CD14-positive monocyte (primary cell): ENCODE measurements at regions not wholly inside any gene's neighbourhood (a gene's known extent, or its start where the extent isn't known, plus 50 kb on each side); places are given as distances from the start of the nearest gene placed in this dataset.

ENCODE experiments used
- DNase-seq, 3 donors: peaks; one replicate each; pipeline ENCODE4 v3.0.0-alpha.2; 2011 to 2022
- H2AFZ ChIP-seq: 2 replicates; pipeline ENCODE4 v1.6.0; 2012; ENCODE audit warnings: mild to moderate bottlenecking, low read depth, low read length, inconsistent platforms; ENCODE audit not compliant: insufficient read depth, poor library complexity, severe bottlenecking
- H3K27ac ChIP-seq, 2 donors: 1 replicate in 1 of 2; 2 replicates in 1 of 2; pipeline ENCODE4 v1.5.1; 2012 to 2013; ENCODE audit warnings: low read length in 2 of 2, control low read depth in 1 of 2, inconsistent platforms in 1 of 2, low read depth in 1 of 2, mild to moderate bottlenecking in 1 of 2
- H3K27me3 ChIP-seq, 2 donors: one replicate each; pipeline versions ENCODE4 v1.6.0 to v1.6.1; 2011 to 2013; ENCODE audit warnings: low read length in 2 of 2; ENCODE audit not compliant: control insufficient read depth in 2 of 2, insufficient read depth in 2 of 2
- H3K36me3 ChIP-seq, 2 donors: replicated peaks in 1 of 2; 1 replicate in 1 of 2; 2 replicates in 1 of 2; pipeline versions ENCODE4 v1.5.1 to v1.6.1; 2012 to 2013; ENCODE audit warnings: low read length in 2 of 2, control low read depth in 1 of 2, inconsistent platforms in 1 of 2, mild to moderate bottlenecking in 1 of 2; ENCODE audit not compliant: insufficient read depth in 2 of 2, control insufficient read depth in 1 of 2
- H3K4me1 ChIP-seq, 2 donors: 1 replicate in 1 of 2; 2 replicates in 1 of 2; pipeline versions ENCODE4 v1.5.1 to v1.6.1; 2012 to 2013; ENCODE audit warnings: low read length in 2 of 2, control low read depth in 1 of 2, inconsistent platforms in 1 of 2, mild to moderate bottlenecking in 1 of 2, moderate library complexity in 1 of 2; ENCODE audit not compliant: insufficient read depth in 2 of 2, control insufficient read depth in 1 of 2
- H3K4me2 ChIP-seq: replicated peaks from 2 replicates; pipeline ENCODE3; 2012; ENCODE audit warnings: low read length, moderate library complexity, mild to moderate bottlenecking; ENCODE audit not compliant: poor library complexity, severe bottlenecking; ENCODE audit errors: extremely low read depth
- H3K4me3 ChIP-seq, 3 experiments: fragments of 200-600 bp in 1 of 3; sonication (generic) in 1 of 3; replicated peaks in 1 of 3; 1 replicate in 2 of 3; 2 replicates in 1 of 3; pipeline ENCODE4 v1.5.1; 2011 to 2013; ENCODE audit warnings: low read length in 3 of 3, mild to moderate bottlenecking in 3 of 3, control low read depth in 2 of 3, low read depth in 2 of 3, inconsistent platforms in 1 of 3, moderate library complexity in 1 of 3
- H3K79me2 ChIP-seq: 2 replicates; pipeline ENCODE4 v1.6.0; 2012; ENCODE audit warnings: mild to moderate bottlenecking, control low read depth, inconsistent platforms, low read length, moderate library complexity; ENCODE audit not compliant: insufficient read depth
- H3K9ac ChIP-seq: 2 replicates; pipeline ENCODE4 v1.6.0; 2017; ENCODE audit warnings: low read length, mild to moderate bottlenecking; ENCODE audit not compliant: insufficient read depth, poor library complexity, severe bottlenecking
- H3K9me3 ChIP-seq, 2 donors: replicated peaks in 1 of 2; 1 replicate in 1 of 2; 2 replicates in 1 of 2; pipeline versions ENCODE4 v1.5.1 to v1.6.1; 2012 to 2013; ENCODE audit warnings: low read length in 2 of 2, control low read depth in 1 of 2; ENCODE audit not compliant: control insufficient read depth in 1 of 2, insufficient read depth in 1 of 2
- H4K20me1 ChIP-seq: 2 replicates; pipeline ENCODE4 v1.6.0; 2012; ENCODE audit warnings: mild to moderate bottlenecking, low read length, control low read depth, moderate library complexity; ENCODE audit not compliant: insufficient read depth
- H3K27ac Mint-ChIP-seq, 7 donors: one replicate each; pipeline ENCODE4 v1.8.0; 2020; ENCODE audit warnings: mild to moderate bottlenecking in 7 of 7, mixed read lengths in 7 of 7, moderate library complexity in 6 of 7, inconsistent platforms in 2 of 7
- H3K27me3 Mint-ChIP-seq, 3 donors: one replicate each; pipeline ENCODE4 v1.8.0; 2021 to 2022; ENCODE audit warnings: low read depth in 3 of 3, mild to moderate bottlenecking in 3 of 3, mixed read lengths in 3 of 3, moderate library complexity in 3 of 3, inconsistent platforms in 1 of 3
- H3K36me3 Mint-ChIP-seq, 2 donors: one replicate each; pipeline ENCODE4 v1.8.0; 2020; ENCODE audit warnings: mixed read lengths in 2 of 2, inconsistent platforms in 1 of 2, mild to moderate bottlenecking in 1 of 2
- H3K4me1 Mint-ChIP-seq: one replicate; pipeline ENCODE4 v1.8.0; 2020; ENCODE audit warnings: mild to moderate bottlenecking, mixed read lengths
- H3K4me3 Mint-ChIP-seq, 2 donors: one replicate each; pipeline ENCODE4 v1.8.0; 2020; ENCODE audit warnings: mild to moderate bottlenecking in 2 of 2, mixed read lengths in 2 of 2, moderate library complexity in 1 of 2
- H3K9me3 Mint-ChIP-seq, 7 donors: one replicate each; pipeline ENCODE4 v1.8.0; 2020 to 2022; ENCODE audit warnings: mixed read lengths in 7 of 7, mild to moderate bottlenecking in 6 of 7, moderate library complexity in 6 of 7, inconsistent platforms in 2 of 7
- WGBS: methylation state at CpG from one replicate; pipeline ENCODE4 v1.1.5; 2013; ENCODE audit warnings: missing lambda C conversion rate; ENCODE audit not compliant: insufficient coverage; 5-methylcytosine and 5-hydroxymethylcytosine counted together
- intact Hi-C, 2 donors: fragments of 100-400 bp; cut with micrococcal nuclease; formaldehyde crosslinking; loops; one replicate each; pipeline versions ENCODE4 v1.15.0 to v1.15.1; 2023
- TF ChIP-seq, protein P1 (sequence below): fragments of 200-600 bp; IDR thresholded peaks from one replicate; pipeline ENCODE4 v1.8.0; 2022; ENCODE audit warnings: antibody characterized with exemption, mild to moderate bottlenecking

DNA sequence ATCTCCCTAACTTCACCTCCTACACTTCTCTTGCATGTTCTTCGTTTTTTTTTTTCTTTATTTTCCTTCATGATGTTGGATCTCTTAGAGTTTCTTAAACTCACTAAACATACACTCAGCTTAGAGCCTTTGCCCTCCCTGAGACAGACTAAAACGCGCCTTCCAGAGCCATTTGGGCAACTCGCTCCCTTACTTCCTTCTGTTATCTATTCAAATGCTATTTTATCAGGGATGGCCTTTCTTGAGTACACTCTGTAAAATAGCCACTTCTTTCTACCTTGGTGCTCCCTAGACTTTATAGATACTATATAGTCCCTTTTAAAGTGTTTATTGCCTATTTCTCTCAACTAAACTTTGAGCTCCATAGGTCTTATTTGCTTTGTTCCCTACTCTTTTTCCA lies 598.2 kb upstream of the NECTIN3 start:
- H2AFZ ChIP-seq, result no peak overlapping the region
- no peaks in the 10 kb centered on the region for H3K9me3 ChIP-seq
- no peaks in the 10 kb centered on the region for H3K4me1 ChIP-seq
- 63% methylated on average over 1 of the region's 4 CpGs for WGBS
- H3K36me3 ChIP-seq, result no peaks in the 10 kb centered on the region
- H3K9me3 Mint-ChIP-seq, result peaks cover 0 to 3% (median 2%) of the 10 kb centered on the region in 7 donors
- H3K4me3 Mint-ChIP-seq, result no peak overlapping the region
- no peaks in the 10 kb centered on the region for H3K27me3 Mint-ChIP-seq
- no peak overlapping the region for H3K9ac ChIP-seq
- H3K4me1 Mint-ChIP-seq, result no peaks in the 10 kb centered on the region
- no peak overlapping the region for H3K27ac ChIP-seq
- no peak overlapping the region for H3K4me2 ChIP-seq
- H3K4me3 ChIP-seq, result no peak overlapping the region
- TF ChIP-seq, protein P1, sequence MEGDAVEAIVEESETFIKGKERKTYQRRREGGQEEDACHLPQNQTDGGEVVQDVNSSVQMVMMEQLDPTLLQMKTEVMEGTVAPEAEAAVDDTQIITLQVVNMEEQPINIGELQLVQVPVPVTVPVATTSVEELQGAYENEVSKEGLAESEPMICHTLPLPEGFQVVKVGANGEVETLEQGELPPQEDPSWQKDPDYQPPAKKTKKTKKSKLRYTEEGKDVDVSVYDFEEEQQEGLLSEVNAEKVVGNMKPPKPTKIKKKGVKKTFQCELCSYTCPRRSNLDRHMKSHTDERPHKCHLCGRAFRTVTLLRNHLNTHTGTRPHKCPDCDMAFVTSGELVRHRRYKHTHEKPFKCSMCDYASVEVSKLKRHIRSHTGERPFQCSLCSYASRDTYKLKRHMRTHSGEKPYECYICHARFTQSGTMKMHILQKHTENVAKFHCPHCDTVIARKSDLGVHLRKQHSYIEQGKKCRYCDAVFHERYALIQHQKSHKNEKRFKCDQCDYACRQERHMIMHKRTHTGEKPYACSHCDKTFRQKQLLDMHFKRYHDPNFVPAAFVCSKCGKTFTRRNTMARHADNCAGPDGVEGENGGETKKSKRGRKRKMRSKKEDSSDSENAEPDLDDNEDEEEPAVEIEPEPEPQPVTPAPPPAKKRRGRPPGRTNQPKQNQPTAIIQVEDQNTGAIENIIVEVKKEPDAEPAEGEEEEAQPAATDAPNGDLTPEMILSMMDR, result no peak
- intact Hi-C loops, result no loop called here
- H3K36me3 Mint-ChIP-seq, result no peaks in the 10 kb centered on the region
- DNase-seq, result no peak
- no peaks in the 10 kb centered on the region for H3K79me2 ChIP-seq
- no peaks in the 10 kb centered on the region for H4K20me1 ChIP-seq
- no peak overlapping the region for H3K27ac Mint-ChIP-seq
- H3K27me3 ChIP-seq, result no peaks in the 10 kb centered on the region

DNA sequence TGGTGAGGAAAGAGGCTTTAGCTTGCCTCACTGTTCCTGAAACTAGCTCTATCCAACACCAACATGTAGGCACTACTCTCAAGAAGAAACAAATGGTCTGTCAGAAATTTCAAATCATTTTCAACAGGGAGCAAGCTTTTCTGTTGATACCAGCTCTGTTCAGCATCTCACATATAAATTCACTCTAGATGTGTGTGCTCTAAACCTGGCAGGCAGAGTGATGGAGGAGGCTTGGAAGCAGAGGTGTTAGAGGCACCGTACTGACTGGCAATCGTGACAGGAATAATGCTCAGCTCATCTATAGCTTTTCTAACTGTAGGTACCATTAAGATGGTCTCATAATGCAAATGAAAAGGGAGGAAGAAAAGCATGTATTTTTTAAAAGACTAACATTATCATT lies 597.2 kb upstream of the NECTIN3 start:
- no peaks in the 10 kb centered on the region for H3K27me3 ChIP-seq
- TF ChIP-seq, protein P1, result no peak
- no peak for DNase-seq
- H3K9me3 ChIP-seq, result no peaks in the 10 kb centered on the region
- no peak overlapping the region for H3K27ac ChIP-seq
- H3K4me2 ChIP-seq, result no peak overlapping the region
- H3K4me1 Mint-ChIP-seq, result no peaks in the 10 kb centered on the region
- H3K4me1 ChIP-seq, result no peaks in the 10 kb centered on the region
- no peak overlapping the region for H3K4me3 Mint-ChIP-seq
- H3K27me3 Mint-ChIP-seq, result no peaks in the 10 kb centered on the region
- H2AFZ ChIP-seq, result no peak overlapping the region
- no peak overlapping the region for H3K9ac ChIP-seq
- H3K9me3 Mint-ChIP-seq, result peaks cover 0 to 4% (median 2%) of the 10 kb centered on the region in 7 donors
- H3K36me3 Mint-ChIP-seq, result no peaks in the 10 kb centered on the region
- no CpG with 5 or more reads among the region's 2 CpGs for WGBS
- H3K27ac Mint-ChIP-seq, result no peak overlapping the region
- H3K4me3 ChIP-seq, result no peak overlapping the region
- no peaks in the 10 kb centered on the region for H3K36me3 ChIP-seq
- no peaks in the 10 kb centered on the region for H3K79me2 ChIP-seq
- H4K20me1 ChIP-seq, result no peaks in the 10 kb centered on the region
- intact Hi-C loops, result no loop called here
